HepG2 (cell line): ENCODE measurements at regions not wholly inside any gene's neighbourhood (a gene's known extent, or its start where the extent isn't known, plus 50 kb on each side); places are given as distances from the start of the nearest gene placed in this dataset.

Experiments
- ATAC-seq: fragments of 200-7000 bp; cut with Tn5 transposase; 3 replicates; pipeline ENCODE4 v1.9.1; 2020; ENCODE audit warnings: mild to moderate bottlenecking, moderate library complexity
- BruUV-seq: library from RNA; stranded (reverse); fragments of 400-500 nt; replicated peaks from 2 replicates; lab custom pipeline; 2021; lab: Mats Ljungman, UMichigan
- CTCF ChIA-PET: fragments of 300-600 bp; formaldehyde crosslinking; extraction: SDS; loops from one replicate; lab custom pipeline; 2021; ENCODE audit warnings: low total read pairs, inconsistent platforms, low intra/inter-chr PET ratio; lab: Yijun Ruan, JAX
- POLR2A ChIA-PET: fragments of 350-600 bp; sonication (Branson Sonifier 250); formaldehyde crosslinking; loops from one replicate; lab custom pipeline; 2020; ENCODE audit warnings: antibody characterized with exemption, inconsistent platforms; lab: Yijun Ruan, JAX
- DNase-seq: peaks from one replicate; pipeline ENCODE4 v3.0.0-alpha.2; 2015; ENCODE audit warnings: low spot score
- FAIRE-seq: peaks from 3 replicates; lab custom pipeline; 2011; peaks lifted over from hg19 to GRCh38; lab: Jason Lieb, UNC
- H2AFZ ChIP-seq: one replicate; pipeline ENCODE4 v1.6.1; 2011; ENCODE audit warnings: low read length, inconsistent platforms
- H3K27ac ChIP-seq: fragments of 300-600 bp; 3 replicates; pipeline ENCODE4 v1.8.0; 2011; ENCODE audit warnings: mixed run types, mild to moderate bottlenecking, mixed read lengths, low read length, inconsistent platforms; ENCODE audit not compliant: insufficient read depth; ENCODE audit errors: extremely low read length
- H3K27me3 ChIP-seq, 2 experiments: fragments of 200-600 bp in 1 of 2; 2 replicates in 1 of 2; 3 replicates in 1 of 2; pipeline versions ENCODE4 v1.6.0 to v1.8.0; 2011; ENCODE audit warnings: low read length in 2 of 2, mild to moderate bottlenecking in 2 of 2, moderate library complexity in 2 of 2, inconsistent platforms in 1 of 2; ENCODE audit not compliant: insufficient read depth in 2 of 2, control insufficient read depth in 1 of 2
- H3K36me3 ChIP-seq, 2 experiments: fragments of 200-600 bp in 1 of 2; replicated peaks in 1 of 2; 2 replicates in 1 of 2; 3 replicates in 1 of 2; pipeline versions ENCODE4 v1.5.1 to v1.8.0; 2011; ENCODE audit warnings: low read length in 2 of 2, inconsistent platforms in 1 of 2; ENCODE audit not compliant: insufficient read depth in 2 of 2, control insufficient read depth in 1 of 2
- H3K4me1 ChIP-seq: 2 replicates; pipeline ENCODE4 v1.5.1; 2012; ENCODE audit warnings: low read length, inconsistent platforms; ENCODE audit not compliant: insufficient read depth
- H3K4me2 ChIP-seq: 2 replicates; pipeline ENCODE4 v1.6.0; 2011; ENCODE audit warnings: low read depth, low read length, inconsistent platforms
- H3K4me3 ChIP-seq, 3 experiments: fragments of 200-600 bp in 1 of 3; sonication (generic), shearing (Covaris generic) in 1 of 3; replicated peaks in 1 of 3; 2 replicates each; pipeline ENCODE4 v1.5.1; 2011 to 2016; ENCODE audit warnings: low read length in 3 of 3, inconsistent platforms in 2 of 3, low read depth in 2 of 3, mild to moderate bottlenecking in 2 of 3, control low read depth in 1 of 3, mixed read lengths in 1 of 3; ENCODE audit not compliant: insufficient read depth in 1 of 3
- H3K79me2 ChIP-seq: one replicate; pipeline ENCODE4 v1.6.1; 2011; ENCODE audit warnings: low read length, inconsistent platforms; ENCODE audit not compliant: insufficient read depth
- H3K9ac ChIP-seq: 2 replicates; pipeline ENCODE4 v1.6.0; 2011; ENCODE audit warnings: mild to moderate bottlenecking, low read depth, low read length, inconsistent platforms; ENCODE audit not compliant: insufficient read depth
- H3K9me3 ChIP-seq: 2 replicates; pipeline ENCODE4 v1.5.1; 2012; ENCODE audit warnings: mild to moderate bottlenecking, low read length
- H4K20me1 ChIP-seq: 2 replicates; pipeline ENCODE4 v1.6.0; 2011; ENCODE audit warnings: inconsistent platforms, mild to moderate bottlenecking, low read length, moderate library complexity; ENCODE audit not compliant: insufficient read depth
- CEBPG ChIP-seq: IDR thresholded peaks from 2 replicates; pipeline ENCODE4 v1.6.1; 2016
- KMT2B ChIP-seq: IDR thresholded peaks from 2 replicates; pipeline ENCODE4 v1.6.1; 2016; ENCODE audit warnings: missing genetic modification reagents, missing compliant biosample characterization
- MED1 ChIP-seq: sonication (generic); formaldehyde crosslinking; IDR thresholded peaks from 2 replicates; pipeline ENCODE4 v1.4.0; 2020; ENCODE audit warnings: missing genetic modification reagents
- MEIS2 ChIP-seq: sonication (generic); formaldehyde crosslinking; IDR thresholded peaks from 2 replicates; pipeline ENCODE4 v1.9.0; 2021; ENCODE audit warnings: mild to moderate bottlenecking, missing genetic modification reagents
- STAT5B ChIP-seq: sonication (generic); formaldehyde crosslinking; IDR thresholded peaks from 2 replicates; pipeline ENCODE4 v1.4.0; 2020; ENCODE audit warnings: missing genetic modification reagents
- ZFX ChIP-seq: sonication (generic); formaldehyde crosslinking; IDR thresholded peaks from 2 replicates; pipeline ENCODE4 v1.4.0; 2020; ENCODE audit warnings: mild to moderate bottlenecking, low read depth, missing genetic modification reagents, moderate library complexity
- ZNF562 ChIP-seq: sonication (generic); formaldehyde crosslinking; IDR thresholded peaks from 2 replicates; pipeline ENCODE4 v1.8.0; 2022; ENCODE audit warnings: missing genetic modification reagents, borderline replicate concordance
- ZNF775 ChIP-seq: sonication (generic); formaldehyde crosslinking; IDR thresholded peaks from 2 replicates; pipeline ENCODE4 v1.4.0; 2020; ENCODE audit warnings: missing genetic modification reagents, mild to moderate bottlenecking, moderate library complexity, borderline replicate concordance
- ZNF850 ChIP-seq: sonication (generic); formaldehyde crosslinking; conservative IDR thresholded peaks from 2 replicates; pipeline ENCODE4 v1.9.0; 2021; ENCODE audit warnings: mild to moderate bottlenecking, missing genetic modification reagents
- WGBS: methylation state at CpG from one replicate; pipeline ENCODE4 v1.1.6; 2017; ENCODE audit warnings: low lambda C conversion rate; 5-methylcytosine and 5-hydroxymethylcytosine counted together
- in situ Hi-C: cut with HindIII; loops from 2 replicates; pipeline ENCODE4 v1.10.0; 2017; ENCODE audit warnings: low pct_unique_long_range_greater_than_20kb; ENCODE audit not compliant: extremely low pct_ligation_motif_present
- intact Hi-C: fragments of 100-400 bp; cut with micrococcal nuclease; formaldehyde crosslinking; loops from one replicate; pipeline ENCODE4 v1.10.0; 2022; ENCODE audit not compliant: unreplicated experiment
- TF ChIP-seq, protein P1 (sequence below): sonication (generic); formaldehyde crosslinking; IDR thresholded peaks from 2 replicates; pipeline ENCODE4 v1.8.0; 2022; ENCODE audit warnings: missing genetic modification reagents, low read depth, mild to moderate bottlenecking, borderline replicate concordance
- TF ChIP-seq, protein P2 (sequence below): sonication (generic); formaldehyde crosslinking; IDR thresholded peaks from 2 replicates; pipeline ENCODE4 v1.5.1; 2020; ENCODE audit warnings: mild to moderate bottlenecking, missing genetic modification reagents, moderate library complexity
- TF ChIP-seq, protein P3 (sequence below): sonication (generic); formaldehyde crosslinking; IDR thresholded peaks from 2 replicates; pipeline ENCODE4 v1.5.0; 2020; ENCODE audit warnings: mild to moderate bottlenecking, missing genetic modification reagents, moderate library complexity
- TF ChIP-seq, protein P4 (sequence below): sonication (generic); formaldehyde crosslinking; IDR thresholded peaks from 2 replicates; pipeline ENCODE4 v1.4.0; 2020; ENCODE audit warnings: missing genetic modification reagents
- TF ChIP-seq, protein P5 (sequence below): sonication (generic); formaldehyde crosslinking; IDR thresholded peaks from 2 replicates; pipeline ENCODE4 v1.5.0; 2020; ENCODE audit warnings: mild to moderate bottlenecking, missing genetic modification reagents

DNA sequence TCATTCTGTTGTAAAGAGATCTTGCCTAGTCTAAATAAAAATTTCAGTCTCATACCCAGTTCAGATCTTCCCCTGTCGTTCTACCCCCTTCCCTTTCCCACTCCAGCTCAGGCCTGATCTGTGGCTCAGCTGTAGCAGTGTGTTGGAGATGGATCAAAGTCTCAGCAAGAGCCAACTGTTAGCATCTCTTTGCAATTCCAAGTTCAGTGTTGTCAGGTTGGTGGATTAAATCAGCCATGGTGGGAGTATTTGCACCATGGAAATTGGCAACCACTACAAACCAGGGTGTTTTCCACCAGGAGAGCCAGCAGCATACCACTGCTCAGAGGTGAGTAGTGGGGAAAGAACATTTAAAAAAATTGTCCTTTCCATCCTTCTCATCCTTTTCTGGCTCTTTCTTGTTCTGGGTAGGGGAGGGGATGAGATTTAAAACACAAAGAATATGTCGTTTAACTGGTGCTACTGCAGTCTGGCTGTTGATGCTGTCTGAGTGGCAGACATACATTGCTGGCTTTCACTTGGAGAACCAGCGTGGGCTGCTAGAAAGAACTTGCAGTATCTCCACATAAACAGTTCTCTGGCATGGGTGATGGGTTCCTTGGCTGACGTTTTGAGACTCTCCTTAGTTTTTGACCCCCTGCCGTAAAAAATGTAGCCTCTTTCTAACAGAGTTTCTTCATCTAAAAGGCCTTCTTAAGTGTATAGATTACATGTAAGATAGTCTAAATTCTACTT lies 514.1 kb downstream of the RAB38 start:
- BruUV-seq = no TSS peak
- H3K27me3 ChIP-seq = no peaks in the 10 kb centered on the region
- 0% methylated on average over 5 of the region's 5 CpGs for WGBS
- ChIA-PET CTCF (no interaction called here), POLR2A (no interaction called here)
- DNase-seq (no peak), ATAC-seq (no peak), FAIRE-seq (no peak)
- in situ Hi-C loops (no loop called here), intact Hi-C loops (no loop called here)
- no peaks in the 10 kb centered on the region for H3K9me3 ChIP-seq
- no peak overlapping the region for H3K27ac ChIP-seq
- H3K4me1 ChIP-seq = no peaks in the 10 kb centered on the region
- TF ChIP-seq KMT2B (no peak), ZFX (CRISPR knock-in tag) (no peak), ZNF562 (CRISPR knock-in tag) (no peak), ZNF775 (no peak), STAT5B (no peak), MEIS2 (CRISPR knock-in tag) (no peak), CEBPG (no peak), ZNF850 (CRISPR knock-in tag) (no peak), MED1 (no peak)
- TF ChIP-seq, protein P1, sequence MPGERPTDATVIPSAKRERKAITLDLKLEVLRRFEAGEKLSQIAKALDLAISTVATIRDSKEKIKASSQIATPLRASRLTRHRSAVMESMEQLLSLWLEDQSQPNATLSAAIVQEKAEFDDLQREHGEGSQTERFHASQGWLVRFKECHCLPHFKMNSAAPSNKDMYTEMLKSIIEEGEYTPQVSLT (CRISPR knock-in tag) = no peak
- TF ChIP-seq, protein P2, sequence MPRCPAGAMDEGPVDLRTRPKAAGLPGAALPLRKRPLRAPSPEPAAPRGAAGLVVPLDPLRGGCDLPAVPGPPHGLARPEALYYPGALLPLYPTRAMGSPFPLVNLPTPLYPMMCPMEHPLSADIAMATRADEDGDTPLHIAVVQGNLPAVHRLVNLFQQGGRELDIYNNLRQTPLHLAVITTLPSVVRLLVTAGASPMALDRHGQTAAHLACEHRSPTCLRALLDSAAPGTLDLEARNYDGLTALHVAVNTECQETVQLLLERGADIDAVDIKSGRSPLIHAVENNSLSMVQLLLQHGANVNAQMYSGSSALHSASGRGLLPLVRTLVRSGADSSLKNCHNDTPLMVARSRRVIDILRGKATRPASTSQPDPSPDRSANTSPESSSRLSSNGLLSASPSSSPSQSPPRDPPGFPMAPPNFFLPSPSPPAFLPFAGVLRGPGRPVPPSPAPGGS (CRISPR knock-in tag) = no peak
- TF ChIP-seq, protein P3, sequence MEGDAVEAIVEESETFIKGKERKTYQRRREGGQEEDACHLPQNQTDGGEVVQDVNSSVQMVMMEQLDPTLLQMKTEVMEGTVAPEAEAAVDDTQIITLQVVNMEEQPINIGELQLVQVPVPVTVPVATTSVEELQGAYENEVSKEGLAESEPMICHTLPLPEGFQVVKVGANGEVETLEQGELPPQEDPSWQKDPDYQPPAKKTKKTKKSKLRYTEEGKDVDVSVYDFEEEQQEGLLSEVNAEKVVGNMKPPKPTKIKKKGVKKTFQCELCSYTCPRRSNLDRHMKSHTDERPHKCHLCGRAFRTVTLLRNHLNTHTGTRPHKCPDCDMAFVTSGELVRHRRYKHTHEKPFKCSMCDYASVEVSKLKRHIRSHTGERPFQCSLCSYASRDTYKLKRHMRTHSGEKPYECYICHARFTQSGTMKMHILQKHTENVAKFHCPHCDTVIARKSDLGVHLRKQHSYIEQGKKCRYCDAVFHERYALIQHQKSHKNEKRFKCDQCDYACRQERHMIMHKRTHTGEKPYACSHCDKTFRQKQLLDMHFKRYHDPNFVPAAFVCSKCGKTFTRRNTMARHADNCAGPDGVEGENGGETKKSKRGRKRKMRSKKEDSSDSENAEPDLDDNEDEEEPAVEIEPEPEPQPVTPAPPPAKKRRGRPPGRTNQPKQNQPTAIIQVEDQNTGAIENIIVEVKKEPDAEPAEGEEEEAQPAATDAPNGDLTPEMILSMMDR (CRISPR knock-in tag) = no peak
- TF ChIP-seq, protein P4, sequence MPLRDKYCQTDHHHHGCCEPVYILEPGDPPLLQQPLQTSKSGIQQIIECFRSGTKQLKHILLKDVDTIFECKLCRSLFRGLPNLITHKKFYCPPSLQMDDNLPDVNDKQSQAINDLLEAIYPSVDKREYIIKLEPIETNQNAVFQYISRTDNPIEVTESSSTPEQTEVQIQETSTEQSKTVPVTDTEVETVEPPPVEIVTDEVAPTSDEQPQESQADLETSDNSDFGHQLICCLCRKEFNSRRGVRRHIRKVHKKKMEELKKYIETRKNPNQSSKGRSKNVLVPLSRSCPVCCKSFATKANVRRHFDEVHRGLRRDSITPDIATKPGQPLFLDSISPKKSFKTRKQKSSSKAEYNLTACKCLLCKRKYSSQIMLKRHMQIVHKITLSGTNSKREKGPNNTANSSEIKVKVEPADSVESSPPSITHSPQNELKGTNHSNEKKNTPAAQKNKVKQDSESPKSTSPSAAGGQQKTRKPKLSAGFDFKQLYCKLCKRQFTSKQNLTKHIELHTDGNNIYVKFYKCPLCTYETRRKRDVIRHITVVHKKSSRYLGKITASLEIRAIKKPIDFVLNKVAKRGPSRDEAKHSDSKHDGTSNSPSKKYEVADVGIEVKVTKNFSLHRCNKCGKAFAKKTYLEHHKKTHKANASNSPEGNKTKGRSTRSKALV (CRISPR knock-in tag) = no peak
- TF ChIP-seq, protein P5, sequence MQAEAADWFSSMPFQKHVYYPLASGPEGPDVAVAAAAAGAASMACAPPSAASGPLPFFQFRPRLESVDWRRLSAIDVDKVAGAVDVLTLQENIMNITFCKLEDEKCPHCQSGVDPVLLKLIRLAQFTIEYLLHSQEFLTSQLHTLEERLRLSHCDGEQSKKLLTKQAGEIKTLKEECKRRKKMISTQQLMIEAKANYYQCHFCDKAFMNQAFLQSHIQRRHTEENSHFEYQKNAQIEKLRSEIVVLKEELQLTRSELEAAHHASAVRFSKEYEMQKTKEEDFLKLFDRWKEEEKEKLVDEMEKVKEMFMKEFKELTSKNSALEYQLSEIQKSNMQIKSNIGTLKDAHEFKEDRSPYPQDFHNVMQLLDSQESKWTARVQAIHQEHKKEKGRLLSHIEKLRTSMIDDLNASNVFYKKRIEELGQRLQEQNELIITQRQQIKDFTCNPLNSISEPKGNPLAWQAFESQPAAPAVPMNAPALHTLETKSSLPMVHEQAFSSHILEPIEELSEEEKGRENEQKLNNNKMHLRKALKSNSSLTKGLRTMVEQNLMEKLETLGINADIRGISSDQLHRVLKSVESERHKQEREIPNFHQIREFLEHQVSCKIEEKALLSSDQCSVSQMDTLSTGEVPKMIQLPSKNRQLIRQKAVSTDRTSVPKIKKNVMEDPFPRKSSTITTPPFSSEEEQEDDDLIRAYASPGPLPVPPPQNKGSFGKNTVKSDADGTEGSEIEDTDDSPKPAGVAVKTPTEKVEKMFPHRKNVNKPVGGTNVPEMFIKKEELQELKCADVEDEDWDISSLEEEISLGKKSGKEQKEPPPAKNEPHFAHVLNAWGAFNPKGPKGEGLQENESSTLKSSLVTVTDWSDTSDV = no peak
- no peaks in the 10 kb centered on the region for H4K20me1 ChIP-seq
- H3K79me2 ChIP-seq = no peaks in the 10 kb centered on the region
- no peak overlapping the region for H3K9ac ChIP-seq
- no peak overlapping the region for H3K4me3 ChIP-seq
- H3K36me3 ChIP-seq = no peaks in the 10 kb centered on the region
- H2AFZ ChIP-seq = no peak overlapping the region
- H3K4me2 ChIP-seq = no peak overlapping the region
